Transverse colon (tissue), 4 donors: ENCODE measurements at regions not wholly inside any gene's neighbourhood (a gene's known extent, or its start where the extent isn't known, plus 50 kb on each side); places are given as distances from the start of the nearest gene placed in this dataset.

Experiments used
- DNase-seq: peaks from one replicate; pipeline ENCODE4 v3.0.0-alpha.2; 2019
- H3K27ac ChIP-seq, 4 donors: fragments of 200-600 bp; sonication (generic); 2 replicates each; pipeline ENCODE4 v1.5.1; 2016 to 2018; ENCODE audit warnings: inconsistent platforms in 4 of 4
- H3K27me3 ChIP-seq: fragments of 200-600 bp; sonication (generic); 2 replicates; pipeline ENCODE4 v1.5.1; 2017; ENCODE audit warnings: inconsistent platforms
- H3K36me3 ChIP-seq, 4 donors: fragments of 200-600 bp; sonication (generic); 2 replicates each; pipeline ENCODE4 v1.5.1; 2017 to 2019; ENCODE audit warnings: inconsistent platforms in 4 of 4
- H3K4me1 ChIP-seq, 4 donors: fragments of 200-600 bp; sonication (generic); 2 replicates each; pipeline ENCODE4 v1.5.1; 2017 to 2020; ENCODE audit warnings: inconsistent platforms in 4 of 4
- H3K4me3 ChIP-seq, 4 donors: fragments of 200-600 bp; sonication (generic); 1 replicate in 1 of 4; 2 replicates in 3 of 4; pipeline versions ENCODE4 v1.5.1 to v1.6.1; 2017 to 2019; ENCODE audit warnings: inconsistent platforms in 4 of 4
- H3K9me3 ChIP-seq, 2 donors: fragments of 200-600 bp; sonication (generic); 2 replicates each; pipeline ENCODE4 v1.5.1; 2017 to 2019; ENCODE audit warnings: inconsistent platforms in 2 of 2
- EP300 ChIP-seq: sonication (generic); formaldehyde crosslinking; IDR thresholded peaks from one replicate; pipeline ENCODE4 v1.6.1; 2017; ENCODE audit warnings: antibody characterized with exemption, low read depth
- POLR2A ChIP-seq: fragments of 450-650 bp; IDR thresholded peaks from one replicate; pipeline ENCODE4 v1.6.1; 2016; ENCODE audit warnings: antibody characterized with exemption, mild to moderate bottlenecking, moderate library complexity
- POLR2AphosphoS5 ChIP-seq, 3 donors: sonication (generic); formaldehyde crosslinking; IDR thresholded peaks; one replicate each; pipeline ENCODE4 v1.6.1; 2016; ENCODE audit warnings: antibody characterized with exemption in 3 of 3
- WGBS, 2 donors: methylation state at CpG; one replicate each; pipeline ENCODE4 v1.1.5; 2018; ENCODE audit warnings: low coverage in 1 of 2; 5-methylcytosine and 5-hydroxymethylcytosine counted together
- in situ Hi-C, 4 donors: fragments of 200-750 bp; cut with MboI; loops; one replicate each; pipeline versions ENCODE4 v1.15.0 to v1.15.1; 2017; ENCODE audit warnings: low sequenced_read_pairs in 3 of 4, low pct_ligation_motif_present in 1 of 4, low pct_unique_long_range_greater_than_20kb in 1 of 4
- intact Hi-C: fragments of 100-400 bp; cut with DNase I; formaldehyde crosslinking; loops from one replicate; pipeline ENCODE4 v1.15.1; 2023; ENCODE audit warnings: low total_unique reads
- TF ChIP-seq, protein P1 (sequence below), 5 experiments: fragments of 200-600 bp in 3 of 5; fragments of 450-650 bp in 2 of 5; sonication (generic) in 3 of 5; IDR thresholded peaks; 1 replicate in 2 of 5; 2 replicates in 3 of 5; pipeline ENCODE4 v1.5.1; 2016 to 2017; ENCODE audit warnings: antibody characterized with exemption in 5 of 5, inconsistent platforms in 3 of 5, mild to moderate bottlenecking in 2 of 5, moderate library complexity in 1 of 5

DNA sequence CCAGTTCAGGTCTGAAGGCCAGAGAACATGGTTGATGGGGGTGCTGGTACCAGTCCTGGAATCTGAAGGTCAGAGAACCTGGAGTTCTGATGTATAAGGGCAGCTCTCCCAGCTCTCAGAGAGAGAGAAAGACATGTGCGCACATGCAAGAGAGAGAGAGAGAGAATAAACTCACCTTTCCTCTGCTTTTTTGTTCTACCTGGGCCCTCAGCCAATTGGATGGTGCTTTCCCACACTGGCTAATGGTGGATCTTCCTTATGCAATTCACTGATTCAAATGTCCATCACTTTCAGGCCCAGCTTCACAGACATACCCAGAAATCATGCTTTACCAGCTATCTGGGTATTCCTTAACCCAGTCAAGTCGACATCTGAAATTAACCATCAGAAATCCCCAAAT lies 377.7 kb upstream of the MEX3C start:
- no peaks in the 10 kb centered on the region for H3K4me1 ChIP-seq
- no peaks in the 10 kb centered on the region for H3K36me3 ChIP-seq
- in situ Hi-C loops = no loop called here
- 86% methylated on average over 2 of the region's 2 CpGs; no CpG with 5 or more reads in 1 of the 2 donors for WGBS, 2 donors
- H3K9me3 ChIP-seq = no peaks in the 10 kb centered on the region
- no peak for DNase-seq
- intact Hi-C loops = no loop called here
- no peaks in the 10 kb centered on the region for H3K27me3 ChIP-seq
- H3K27ac ChIP-seq = no peak overlapping the region
- TF ChIP-seq EP300 = no peak
- no peak for TF ChIP-seq POLR2A
- TF ChIP-seq, protein P1, sequence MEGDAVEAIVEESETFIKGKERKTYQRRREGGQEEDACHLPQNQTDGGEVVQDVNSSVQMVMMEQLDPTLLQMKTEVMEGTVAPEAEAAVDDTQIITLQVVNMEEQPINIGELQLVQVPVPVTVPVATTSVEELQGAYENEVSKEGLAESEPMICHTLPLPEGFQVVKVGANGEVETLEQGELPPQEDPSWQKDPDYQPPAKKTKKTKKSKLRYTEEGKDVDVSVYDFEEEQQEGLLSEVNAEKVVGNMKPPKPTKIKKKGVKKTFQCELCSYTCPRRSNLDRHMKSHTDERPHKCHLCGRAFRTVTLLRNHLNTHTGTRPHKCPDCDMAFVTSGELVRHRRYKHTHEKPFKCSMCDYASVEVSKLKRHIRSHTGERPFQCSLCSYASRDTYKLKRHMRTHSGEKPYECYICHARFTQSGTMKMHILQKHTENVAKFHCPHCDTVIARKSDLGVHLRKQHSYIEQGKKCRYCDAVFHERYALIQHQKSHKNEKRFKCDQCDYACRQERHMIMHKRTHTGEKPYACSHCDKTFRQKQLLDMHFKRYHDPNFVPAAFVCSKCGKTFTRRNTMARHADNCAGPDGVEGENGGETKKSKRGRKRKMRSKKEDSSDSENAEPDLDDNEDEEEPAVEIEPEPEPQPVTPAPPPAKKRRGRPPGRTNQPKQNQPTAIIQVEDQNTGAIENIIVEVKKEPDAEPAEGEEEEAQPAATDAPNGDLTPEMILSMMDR (IDR thresholded peaks at IDR 0.05) = no peak
- no peak for TF ChIP-seq POLR2AphosphoS5 (IDR thresholded peaks at IDR 0.05)
- no peak overlapping the region for H3K4me3 ChIP-seq

GRCh38 chr18:51578406-51578980 lies 381.0 kb upstream of the MEX3C start:
- Histone ChIP-seq H3K9me3 (no peaks in the 10 kb centered on the region), H3K36me3 (no peaks in the 10 kb centered on the region), H3K4me3 (no peak overlapping the region), H3K27me3 (no peaks in the 10 kb centered on the region), H3K4me1 (no peaks in the 10 kb centered on the region), H3K27ac (no peak overlapping the region)
- DNase-seq = no peak
- 74 to 80% methylated on average over 4 to 7 of the region's 7 CpGs for WGBS, 2 donors
- in situ Hi-C loops (no loop called here), intact Hi-C loops (no loop called here)
- TF ChIP-seq, protein P1 (IDR thresholded peaks at IDR 0.05) = no peak
- TF ChIP-seq POLR2A = no peak
- TF ChIP-seq EP300 = no peak
- no peak for TF ChIP-seq POLR2AphosphoS5 (IDR thresholded peaks at IDR 0.05)

GRCh38 chr18:51580580-51580979 lies 383.1 kb upstream of the MEX3C start:
- Histone ChIP-seq H3K4me3 (no peak overlapping the region), H3K4me1 (no peaks in the 10 kb centered on the region), H3K36me3 (no peaks in the 10 kb centered on the region), H3K27me3 (no peaks in the 10 kb centered on the region), H3K9me3 (no peaks in the 10 kb centered on the region), H3K27ac (no peak overlapping the region)
- in situ Hi-C loops (no loop called here), intact Hi-C loops (no loop called here)
- no peak for TF ChIP-seq POLR2A
- no peak for TF ChIP-seq EP300
- TF ChIP-seq POLR2AphosphoS5 (IDR thresholded peaks at IDR 0.05) = no peak
- no peak for DNase-seq
- 69 to 79% methylated on average over 4 of the region's 4 CpGs for WGBS, 2 donors

GRCh38 chr18:51582551-51582950 lies 385.1 kb upstream of the MEX3C start:
- no peaks in the 10 kb centered on the region for H3K4me1 ChIP-seq
- H3K27me3 ChIP-seq = no peaks in the 10 kb centered on the region
- intact Hi-C loops = no loop called here
- in situ Hi-C loops = no loop called here
- H3K9me3 ChIP-seq = no peaks in the 10 kb centered on the region
- H3K27ac ChIP-seq = no peak overlapping the region
- H3K36me3 ChIP-seq = no peaks in the 10 kb centered on the region
- H3K4me3 ChIP-seq = no peak overlapping the region
- WGBS, 2 donors = 71 to 98% methylated on average over 1 to 2 of the region's 2 CpGs
- TF ChIP-seq POLR2AphosphoS5 (IDR thresholded peaks at IDR 0.05) (no peak), POLR2A (no peak), EP300 (no peak)
- TF ChIP-seq, protein P1 (IDR thresholded peaks at IDR 0.05) = no peak
- DNase-seq = no peak

DNA sequence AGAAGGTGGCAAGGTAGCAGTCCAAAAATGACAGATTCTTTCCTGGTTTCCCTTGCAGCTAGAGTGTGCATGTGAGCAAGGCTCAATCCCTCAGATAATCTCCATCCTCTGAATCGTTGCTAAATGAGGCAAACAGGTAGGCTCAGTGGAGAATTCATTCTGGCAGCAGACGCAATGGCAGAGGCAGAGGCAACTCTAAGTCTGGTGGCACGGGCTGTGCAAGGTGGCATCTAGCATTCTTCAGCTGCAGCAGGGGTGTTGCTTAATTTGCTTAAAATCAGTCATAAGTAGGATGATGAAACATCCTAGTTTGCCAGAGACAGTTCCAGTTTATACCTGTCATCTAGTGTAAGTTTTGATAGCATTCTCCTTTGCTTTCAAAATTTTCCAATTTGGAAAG lies 391.1 kb upstream of the MEX3C start:
- in situ Hi-C loops (no loop called here), intact Hi-C loops (no loop called here)
- H3K36me3 ChIP-seq = no peaks in the 10 kb centered on the region
- H3K9me3 ChIP-seq = no peaks in the 10 kb centered on the region
- WGBS, 2 donors = 61 to 70% methylated on average over 2 to 3 of the region's 3 CpGs
- no peaks in the 10 kb centered on the region for H3K4me1 ChIP-seq
- no peak overlapping the region for H3K4me3 ChIP-seq
- H3K27ac ChIP-seq = no peak overlapping the region
- TF ChIP-seq, protein P1 (IDR thresholded peaks at IDR 0.05) = no peak
- TF ChIP-seq POLR2A (no peak), EP300 (no peak), POLR2AphosphoS5 (IDR thresholded peaks at IDR 0.05) (no peak)
- no peak for DNase-seq
- H3K27me3 ChIP-seq = no peaks in the 10 kb centered on the region
